GM19035 (cell line): ENCODE measurements at regions not wholly inside any gene's neighbourhood (a gene's known extent, or its start where the extent isn't known, plus 50 kb on each side); places are given as distances from the start of the nearest gene placed in this dataset.
A peak's percentile ranks its signal among the peaks of the same experiment; 100 is the strongest.

ENCODE experiments used
- ATAC-seq: cut with Tn5 transposase; IDR thresholded peaks from one replicate; pipeline ENCODE4 v1.9.1; 2021; ENCODE audit not compliant: unreplicated experiment

DNA sequence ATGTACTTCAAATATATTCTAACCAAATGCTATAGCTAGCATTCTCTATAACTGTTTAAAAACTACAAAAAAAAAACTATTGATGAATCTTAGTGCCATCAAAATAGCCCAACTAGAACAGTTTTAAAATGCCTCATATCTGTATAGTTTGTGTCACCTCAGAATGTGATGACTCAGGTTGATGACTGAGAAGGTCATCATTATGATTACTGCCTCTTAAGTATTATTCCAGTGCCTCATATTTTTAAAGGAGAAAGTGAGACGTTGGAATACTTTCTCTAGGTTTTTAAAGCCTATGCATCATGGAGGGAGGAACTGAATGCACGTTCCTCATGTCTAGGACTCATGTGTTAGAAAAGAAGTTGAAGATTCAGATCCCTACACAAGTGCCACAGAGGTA, 88.2 kb downstream of the TMA16 start:
- ATAC-seq = no peak

DNA sequence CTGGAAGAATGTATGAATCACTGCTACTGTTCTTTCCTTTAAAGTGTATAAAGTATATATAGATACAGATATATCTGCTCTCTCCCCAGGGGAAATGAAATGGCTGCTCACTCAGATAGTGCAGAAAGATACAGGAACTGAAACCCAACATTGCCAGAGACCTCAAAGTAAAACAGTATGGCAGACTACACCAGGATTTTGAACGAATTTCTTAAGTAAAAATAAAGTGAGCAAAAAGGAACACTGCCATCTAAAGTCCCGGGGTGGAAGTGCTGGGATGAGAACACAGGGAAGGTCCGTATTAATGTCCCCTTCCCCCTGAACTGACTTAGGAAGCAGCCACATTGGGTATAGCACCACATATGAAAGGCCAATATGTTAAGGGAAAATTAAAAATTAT, 93.4 kb downstream of the TMA16 start:
- peak; percentile 49 for ATAC-seq

- ATAC-seq = no peak
Measured at GRCh38 chr4:163588532-163588931, 94.0 kb downstream of the TMA16 start.

GRCh38 chr4:163590103-163590502, 95.6 kb downstream of the TMA16 start:
- peak; percentile 31 for ATAC-seq

DNA sequence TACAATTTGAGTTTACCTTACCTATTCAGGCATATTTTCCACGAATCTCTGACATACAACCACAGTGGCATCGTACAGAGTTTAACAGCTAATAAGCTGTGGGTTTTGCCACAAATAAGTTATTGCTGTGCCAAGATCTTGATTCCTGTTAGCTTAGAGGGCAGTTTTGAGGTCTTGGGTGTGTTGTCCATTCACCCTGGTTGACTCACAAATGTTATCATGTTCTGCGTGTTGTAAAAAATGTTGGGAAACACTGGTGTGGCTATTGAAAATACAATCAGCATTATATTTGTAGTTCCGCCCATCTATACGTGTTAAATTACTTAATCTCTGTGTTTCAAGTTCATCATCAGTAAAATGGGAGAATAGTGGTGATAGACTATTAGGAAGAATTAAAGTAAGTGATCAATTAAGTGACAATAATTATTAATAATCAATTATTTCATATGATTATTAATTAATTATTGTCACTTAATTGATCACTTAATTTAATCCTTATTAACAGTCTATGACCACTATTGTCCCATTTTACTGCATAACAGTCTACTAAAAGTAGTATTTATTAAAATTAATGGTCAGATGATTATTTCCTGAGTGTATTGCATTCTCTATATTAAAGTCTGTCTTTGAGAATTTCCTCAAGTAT, 96.3 kb downstream of the TMA16 start:
- peak; percentile 2 for ATAC-seq

- peak; percentile 81 for ATAC-seq
Measured at GRCh38 chr4:163591614-163592020, 97.1 kb downstream of the TMA16 start.

DNA sequence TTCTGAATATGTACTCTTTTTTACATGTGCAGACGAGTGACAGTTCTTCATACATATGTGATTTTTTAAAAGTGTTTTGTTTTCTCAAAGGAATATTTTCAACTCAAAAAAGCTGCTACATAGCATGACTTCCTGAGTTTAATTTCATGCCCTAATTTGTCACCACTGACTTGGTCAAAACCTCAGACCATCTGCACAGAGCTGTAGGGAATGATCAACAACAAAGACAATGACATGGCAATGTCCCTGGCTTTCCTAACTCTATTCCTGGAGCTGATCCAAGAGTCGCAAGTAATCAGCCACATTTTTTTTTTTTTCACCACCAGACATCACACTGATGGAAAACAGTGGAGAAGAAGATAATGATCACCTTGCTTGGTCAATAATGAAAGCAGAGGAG, 97.7 kb downstream of the TMA16 start:
- no peak for ATAC-seq

DNA sequence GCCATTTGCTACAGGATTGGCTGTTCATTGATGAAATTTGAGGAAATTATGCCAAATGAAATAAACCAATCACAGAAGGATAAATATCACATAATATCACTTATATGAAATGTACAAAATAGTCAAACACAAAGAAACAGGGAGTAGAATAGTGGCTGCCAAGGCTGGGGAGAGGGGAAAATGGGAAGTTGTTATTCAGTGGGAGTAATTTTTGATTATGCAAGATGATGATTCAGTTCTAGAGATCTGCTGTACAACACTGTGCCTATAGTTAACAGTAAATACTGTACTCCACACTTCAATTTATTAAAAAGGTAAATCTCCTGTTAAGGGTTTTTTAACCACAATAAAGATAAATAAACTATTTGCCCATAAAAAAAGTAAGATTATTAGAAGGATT, 101.1 kb downstream of the TMA16 start:
- no peak for ATAC-seq

- peak; percentile 78 for ATAC-seq
Measured at GRCh38 chr4:163598028-163598427, 103.5 kb downstream of the TMA16 start.

DNA sequence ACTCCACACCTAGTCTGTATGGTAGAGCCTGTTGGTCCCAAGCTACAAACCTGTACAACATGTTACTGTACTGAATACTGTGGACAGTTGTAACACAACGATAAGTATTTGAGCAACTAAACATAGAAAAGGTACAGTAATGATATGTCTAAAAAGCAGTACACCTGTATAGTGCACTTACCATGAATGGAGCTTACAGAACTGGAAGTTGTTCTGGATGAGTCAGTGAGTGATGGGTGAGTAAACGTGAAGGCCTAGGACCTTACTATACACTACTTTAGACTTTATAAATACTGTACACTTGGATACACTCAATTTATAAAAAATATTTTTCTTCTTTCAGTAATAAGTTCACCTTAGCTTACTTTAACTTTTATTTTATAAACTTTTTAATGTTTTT, 104.0 kb downstream of the TMA16 start:
- ATAC-seq = peak; percentile 29

DNA sequence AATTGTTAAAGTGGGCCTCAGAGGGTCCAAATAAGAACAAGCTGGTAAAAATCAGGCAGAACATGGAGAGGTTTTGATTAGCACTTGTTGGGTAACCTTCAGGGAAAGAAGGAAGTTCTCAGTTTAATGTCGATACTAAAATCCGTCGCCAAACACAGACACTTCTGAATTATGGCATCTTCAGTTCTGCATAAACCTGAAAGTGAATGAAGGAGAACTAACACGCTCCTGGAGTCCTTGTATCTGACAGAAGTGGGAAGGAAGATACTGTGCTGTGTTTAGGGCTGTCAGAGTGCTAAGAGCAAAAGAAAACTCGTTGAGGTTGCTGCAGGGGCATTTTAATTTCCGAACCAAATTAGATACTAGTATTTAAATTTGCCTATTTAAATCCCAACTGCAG, 106.2 kb downstream of the TMA16 start:
- ATAC-seq = no peak

DNA sequence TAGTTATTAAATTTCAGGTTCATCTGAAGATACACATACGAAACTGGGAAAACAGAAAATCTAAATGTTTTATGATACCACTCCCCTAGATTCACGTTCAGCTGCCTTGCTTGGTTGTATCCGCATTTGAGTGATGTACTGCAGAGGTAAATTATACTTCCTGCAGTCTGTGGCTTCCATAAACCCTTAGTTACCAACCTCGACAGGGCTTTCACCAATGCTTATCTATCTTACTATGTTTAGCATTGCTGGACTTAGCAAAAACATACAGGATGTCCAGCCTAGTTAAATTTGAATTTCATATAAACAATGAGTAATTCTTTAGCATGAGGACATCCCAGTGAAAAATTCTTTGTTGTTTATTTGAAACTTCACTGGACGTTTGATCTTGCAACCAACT, 108.8 kb downstream of the TMA16 start:
- ATAC-seq = no peak

GRCh38 chr4:163606896-163607691, 112.6 kb downstream of the TMA16 start:
- no peak for ATAC-seq

DNA sequence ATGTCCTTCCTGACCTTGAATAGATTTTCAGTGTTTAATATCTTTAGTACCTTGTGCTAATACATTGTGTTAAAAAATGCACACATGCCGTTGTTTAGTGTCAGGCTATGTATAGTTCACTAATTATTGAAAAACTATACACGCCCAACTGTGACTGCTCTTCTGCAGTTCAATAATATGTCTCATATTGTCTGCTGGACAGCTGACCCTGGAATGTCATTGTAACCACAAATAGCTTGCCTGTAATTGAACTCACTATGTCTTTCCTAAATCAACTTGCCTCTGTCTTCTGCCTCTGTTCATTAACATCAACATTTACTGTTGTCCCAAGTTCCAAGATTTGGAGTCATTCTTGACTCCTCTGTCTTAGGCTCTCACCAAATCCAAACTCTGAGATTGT, 114.5 kb downstream of the TMA16 start:
- ATAC-seq = no peak

- ATAC-seq = no peak
Measured at GRCh38 chr4:163610648-163611047, 116.2 kb downstream of the TMA16 start.

- ATAC-seq = no peak
Measured at GRCh38 chr4:163611182-163611581, 116.7 kb downstream of the TMA16 start.

- ATAC-seq = peak; percentile 64
Measured at GRCh38 chr4:163611784-163612445, 117.4 kb downstream of the TMA16 start.

GRCh38 chr4:163612762-163613161, 118.3 kb downstream of the TMA16 start:
- ATAC-seq = no peak

GRCh38 chr4:163613383-163613782, 118.9 kb downstream of the TMA16 start:
- ATAC-seq = no peak

GRCh38 chr4:163614866-163615265, 120.4 kb downstream of the TMA16 start:
- no peak for ATAC-seq

- no peak for ATAC-seq
Measured at GRCh38 chr4:163618845-163619244, 124.4 kb downstream of the TMA16 start.

DNA sequence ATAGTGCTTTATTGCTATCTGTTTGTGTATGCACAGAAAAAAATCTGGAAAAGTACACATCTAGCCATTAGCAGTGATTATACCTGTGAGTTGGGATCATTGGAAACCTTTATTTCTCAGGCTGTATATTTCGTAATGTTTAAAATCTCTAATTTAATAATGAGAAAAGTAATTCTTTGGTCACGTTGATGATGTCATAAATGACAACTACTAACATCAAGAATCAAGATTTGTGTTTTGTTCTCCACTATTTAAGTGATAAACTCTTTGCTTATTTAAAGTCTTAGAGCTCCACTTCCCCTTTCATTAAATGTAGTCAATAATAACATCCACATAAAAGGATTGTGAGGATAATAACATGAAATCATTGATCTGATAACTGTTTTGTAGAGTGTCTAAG, 126.2 kb downstream of the TMA16 start:
- ATAC-seq = no peak
